Loucy (cell line): ENCODE measurements at regions not wholly inside any gene's neighbourhood (a gene's known extent, or its start where the extent isn't known, plus 50 kb on each side); places are given as distances from the start of the nearest gene placed in this dataset.
"Not testable (repeated sequence)": the region's sequence is repeated elsewhere in the genome, so short reads cannot be mapped to it uniquely, and the experiment has no call there.

Experiments
- EZH2phosphoT487 ChIP-seq: fragments of 200-600 bp; IDR thresholded peaks from 2 replicates; pipeline ENCODE4 v1.6.1; 2018; ENCODE audit warnings: antibody characterized with exemption, mild to moderate bottlenecking, moderate library complexity, borderline replicate concordance
- TF ChIP-seq, protein P1 (sequence below): fragments of 200-600 bp; sonication (generic); conservative IDR thresholded peaks from 2 replicates; pipeline ENCODE4 v1.5.1; 2014; ENCODE audit warnings: mild to moderate bottlenecking, antibody characterized with exemption, low read length

DNA sequence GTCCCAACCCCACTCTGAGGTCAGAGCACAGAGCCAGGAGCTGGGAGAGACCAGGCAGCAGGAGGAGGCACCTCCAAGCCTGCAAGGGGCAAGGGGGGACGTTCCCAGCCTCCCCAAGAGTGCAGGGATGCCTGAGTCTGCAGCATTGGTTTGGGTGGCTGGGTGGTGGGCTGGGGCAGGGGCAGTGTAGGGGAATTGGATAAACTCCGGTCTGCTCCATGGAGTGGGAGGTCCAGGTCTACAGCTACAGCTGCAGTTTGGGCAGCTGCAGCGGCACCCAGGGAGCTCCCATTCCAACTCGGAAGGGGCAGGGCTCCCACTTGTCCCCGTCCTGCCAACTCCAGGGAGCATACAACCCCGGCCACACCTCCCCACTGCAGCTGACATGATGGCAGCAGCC lies 617.5 kb upstream of the SEMA6D start:
- TF ChIP-seq, protein P1, sequence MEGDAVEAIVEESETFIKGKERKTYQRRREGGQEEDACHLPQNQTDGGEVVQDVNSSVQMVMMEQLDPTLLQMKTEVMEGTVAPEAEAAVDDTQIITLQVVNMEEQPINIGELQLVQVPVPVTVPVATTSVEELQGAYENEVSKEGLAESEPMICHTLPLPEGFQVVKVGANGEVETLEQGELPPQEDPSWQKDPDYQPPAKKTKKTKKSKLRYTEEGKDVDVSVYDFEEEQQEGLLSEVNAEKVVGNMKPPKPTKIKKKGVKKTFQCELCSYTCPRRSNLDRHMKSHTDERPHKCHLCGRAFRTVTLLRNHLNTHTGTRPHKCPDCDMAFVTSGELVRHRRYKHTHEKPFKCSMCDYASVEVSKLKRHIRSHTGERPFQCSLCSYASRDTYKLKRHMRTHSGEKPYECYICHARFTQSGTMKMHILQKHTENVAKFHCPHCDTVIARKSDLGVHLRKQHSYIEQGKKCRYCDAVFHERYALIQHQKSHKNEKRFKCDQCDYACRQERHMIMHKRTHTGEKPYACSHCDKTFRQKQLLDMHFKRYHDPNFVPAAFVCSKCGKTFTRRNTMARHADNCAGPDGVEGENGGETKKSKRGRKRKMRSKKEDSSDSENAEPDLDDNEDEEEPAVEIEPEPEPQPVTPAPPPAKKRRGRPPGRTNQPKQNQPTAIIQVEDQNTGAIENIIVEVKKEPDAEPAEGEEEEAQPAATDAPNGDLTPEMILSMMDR: not testable (repeated sequence)
- TF ChIP-seq EZH2phosphoT487: not testable (repeated sequence)
